ENCODE measurements at regions not wholly inside any gene's neighbourhood (a gene's known extent, or its start where the extent isn't known, plus 50 kb on each side); places are given as distances from the start of the nearest gene placed in this dataset.
"Not testable (repeated sequence)": the region's sequence is repeated elsewhere in the genome, so short reads cannot be mapped to it uniquely, and the experiment has no call there.

- WGBS (ENCODE audit: insufficient coverage, low coverage, low lambda C conversion rate, missing lambda C conversion rate) = 50% methylated on average over 2 of the region's 3 CpGs
- Histone ChIP-seq H3K9me3 (no peaks in the 10 kb centered on the region), H3K27me3 (no peaks in the 10 kb centered on the region), H3K27ac (no peak overlapping the region), H3K36me3 (no peaks in the 10 kb centered on the region), H3K4me3 (no peak overlapping the region), H3K4me1 (no peaks in the 10 kb centered on the region)
- intact Hi-C loops (cut with DNase I) = no loop called here
- TF ChIP-seq POLR2A (IDR thresholded peaks at IDR 0.05) = no peak
- TF ChIP-seq, protein P1, sequence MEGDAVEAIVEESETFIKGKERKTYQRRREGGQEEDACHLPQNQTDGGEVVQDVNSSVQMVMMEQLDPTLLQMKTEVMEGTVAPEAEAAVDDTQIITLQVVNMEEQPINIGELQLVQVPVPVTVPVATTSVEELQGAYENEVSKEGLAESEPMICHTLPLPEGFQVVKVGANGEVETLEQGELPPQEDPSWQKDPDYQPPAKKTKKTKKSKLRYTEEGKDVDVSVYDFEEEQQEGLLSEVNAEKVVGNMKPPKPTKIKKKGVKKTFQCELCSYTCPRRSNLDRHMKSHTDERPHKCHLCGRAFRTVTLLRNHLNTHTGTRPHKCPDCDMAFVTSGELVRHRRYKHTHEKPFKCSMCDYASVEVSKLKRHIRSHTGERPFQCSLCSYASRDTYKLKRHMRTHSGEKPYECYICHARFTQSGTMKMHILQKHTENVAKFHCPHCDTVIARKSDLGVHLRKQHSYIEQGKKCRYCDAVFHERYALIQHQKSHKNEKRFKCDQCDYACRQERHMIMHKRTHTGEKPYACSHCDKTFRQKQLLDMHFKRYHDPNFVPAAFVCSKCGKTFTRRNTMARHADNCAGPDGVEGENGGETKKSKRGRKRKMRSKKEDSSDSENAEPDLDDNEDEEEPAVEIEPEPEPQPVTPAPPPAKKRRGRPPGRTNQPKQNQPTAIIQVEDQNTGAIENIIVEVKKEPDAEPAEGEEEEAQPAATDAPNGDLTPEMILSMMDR (IDR thresholded peaks at IDR 0.05) = no peak
- DNase-seq = no peak
- ATAC-seq = no peak
Measured at GRCh38 chr17:36691606-36692005, 90.2 kb downstream of the MRM1 start.

GRCh38 chr17:36695082-36695481 is 93.7 kb downstream of the MRM1 start:
- H3K27ac ChIP-seq = no peak overlapping the region
- ATAC-seq (no peak), DNase-seq (no peak)
- no peaks in the 10 kb centered on the region for H3K9me3 ChIP-seq
- H3K4me3 ChIP-seq = no peak overlapping the region
- TF ChIP-seq, protein P1 (IDR thresholded peaks at IDR 0.05) = no peak
- no peak for TF ChIP-seq POLR2A (IDR thresholded peaks at IDR 0.05)
- H3K4me1 ChIP-seq = no peaks in the 10 kb centered on the region
- no peaks in the 10 kb centered on the region for H3K36me3 ChIP-seq
- WGBS (ENCODE audit: insufficient coverage, low coverage, low lambda C conversion rate, missing lambda C conversion rate) = 60% methylated on average over 1 of the region's 3 CpGs
- H3K27me3 ChIP-seq = no peaks in the 10 kb centered on the region
- intact Hi-C loops (cut with DNase I) = no loop called here

GRCh38 chr17:36695710-36696109 is 94.3 kb downstream of the MRM1 start:
- ATAC-seq = not testable (repeated sequence)

GRCh38 chr17:36696805-36697204 is 95.4 kb downstream of the MRM1 start:
- ATAC-seq (no peak), DNase-seq (no peak)
- TF ChIP-seq, protein P1 (IDR thresholded peaks at IDR 0.05) = no peak
- TF ChIP-seq POLR2A (IDR thresholded peaks at IDR 0.05) = no peak
- H3K27me3 ChIP-seq = no peaks in the 10 kb centered on the region
- H3K4me3 ChIP-seq = no peak overlapping the region
- 31% methylated on average over 1 of the region's 1 CpG for WGBS (ENCODE audit: insufficient coverage, low coverage, low lambda C conversion rate, missing lambda C conversion rate)
- no peaks in the 10 kb centered on the region for H3K4me1 ChIP-seq
- no peaks in the 10 kb centered on the region for H3K36me3 ChIP-seq
- H3K9me3 ChIP-seq = no peaks in the 10 kb centered on the region
- intact Hi-C loops (cut with DNase I) = no loop called here
- H3K27ac ChIP-seq = no peak overlapping the region

More at GRCh38 chr17:36695710-36696109, 94.3 kb downstream of the MRM1 start:
- DNase-seq; H3K4me3 ChIP-seq; H3K9me3 ChIP-seq; H3K27me3 ChIP-seq; H3K27ac ChIP-seq; intact Hi-C loops (cut with DNase I); H3K36me3 ChIP-seq; H3K4me1 ChIP-seq: not testable (repeated sequence)
- 78% methylated on average over 6 of the region's 6 CpGs for WGBS (ENCODE audit: insufficient coverage, low coverage, low lambda C conversion rate, missing lambda C conversion rate)

DNA sequence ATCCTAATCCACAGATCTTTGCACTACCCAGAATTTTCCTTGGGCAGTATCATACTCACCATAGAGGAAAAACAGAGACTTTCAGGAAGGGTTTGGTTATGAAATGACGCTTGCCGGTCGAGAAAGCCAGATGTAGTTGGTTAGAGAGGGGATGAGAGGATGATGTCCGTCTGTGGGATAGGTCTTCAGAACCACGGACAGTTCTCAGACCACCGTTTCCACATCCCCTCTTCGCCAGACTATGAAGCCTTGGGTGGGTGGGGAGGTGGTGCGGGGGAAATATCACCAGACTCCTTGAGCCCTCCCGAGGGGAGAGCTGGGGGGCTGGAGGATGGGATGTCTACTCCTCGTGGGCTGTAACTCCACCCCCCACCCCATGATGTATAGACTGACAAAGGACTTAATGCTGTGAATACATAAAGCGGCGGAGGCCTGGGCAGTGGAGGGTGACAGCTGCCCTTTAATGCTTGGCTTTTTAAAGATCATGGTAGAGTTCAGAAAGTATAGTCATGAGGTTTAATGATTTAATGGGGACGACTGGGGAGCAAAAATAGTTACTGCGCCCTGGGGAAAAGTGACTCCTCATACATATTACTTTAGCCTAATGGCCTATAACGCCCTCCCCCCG is 96.6 kb downstream of the MRM1 start:
- H3K27me3 ChIP-seq = no peaks in the 10 kb centered on the region
- TF ChIP-seq POLR2A (IDR thresholded peaks at IDR 0.05) = no peak
- TF ChIP-seq, protein P1 (IDR thresholded peaks at IDR 0.05) = no peak
- no peaks in the 10 kb centered on the region for H3K36me3 ChIP-seq
- ATAC-seq (no peak), DNase-seq (no peak)
- no peaks in the 10 kb centered on the region for H3K9me3 ChIP-seq
- no peak overlapping the region for H3K27ac ChIP-seq
- H3K4me3 ChIP-seq = no peak overlapping the region
- intact Hi-C loops (cut with DNase I) = no loop called here
- 24% methylated on average over 16 of the region's 16 CpGs for WGBS (ENCODE audit: insufficient coverage, low coverage, low lambda C conversion rate, missing lambda C conversion rate)
- no peaks in the 10 kb centered on the region for H3K4me1 ChIP-seq

Measured in right lobe of liver (tissue), 6 donors.